NCI-H2081 (cell line): ENCODE measurements at regions not wholly inside any gene's neighbourhood (a gene's known extent, or its start where the extent isn't known, plus 50 kb on each side); places are given as distances from the start of the nearest gene placed in this dataset.
"Not testable (repeated sequence)": the region's sequence is repeated elsewhere in the genome, so short reads cannot be mapped to it uniquely, and the experiment has no call there.

ENCODE experiments used
- DNase-seq, 2 experiments: peaks; one replicate each; lab custom pipeline; 2025; lab: John Stamatoyannopoulos, UW

- no peak for DNase-seq
Observed at GRCh38 chr4:138800421-138800820, 215.2 kb upstream of the NOCT start.

GRCh38 chr4:138798404-138798803 is 217.2 kb upstream of the NOCT start:
- no peak for DNase-seq

- no peak for DNase-seq
Observed at GRCh38 chr4:138797646-138798045, 217.9 kb upstream of the NOCT start.

- DNase-seq = no peak
Observed at GRCh38 chr4:138796761-138797160, 218.8 kb upstream of the NOCT start.

- DNase-seq = no peak
Observed at GRCh38 chr4:138790706-138791340, 224.8 kb upstream of the NOCT start.

- DNase-seq = no peak
Observed at GRCh38 chr4:138789796-138790195, 225.8 kb upstream of the NOCT start.

GRCh38 chr4:138788857-138789256 is 226.7 kb upstream of the NOCT start:
- DNase-seq = no peak

GRCh38 chr4:138788267-138788790 is 227.3 kb upstream of the NOCT start:
- DNase-seq = no peak

GRCh38 chr4:138779761-138780160 is 235.8 kb upstream of the NOCT start:
- DNase-seq = not testable (repeated sequence)

- DNase-seq = no peak
Observed at GRCh38 chr4:138775890-138776289, 239.7 kb upstream of the NOCT start.

GRCh38 chr4:138775489-138775888 is 240.1 kb upstream of the NOCT start:
- DNase-seq = no peak

GRCh38 chr4:138774940-138775339 is 240.6 kb upstream of the NOCT start:
- no peak for DNase-seq

GRCh38 chr4:138774125-138774524 is 241.5 kb upstream of the NOCT start:
- not testable (repeated sequence) for DNase-seq

GRCh38 chr4:138773321-138773720 is 242.3 kb upstream of the NOCT start:
- no peak for DNase-seq

- DNase-seq = no peak
Observed at GRCh38 chr4:138772366-138772765, 243.2 kb upstream of the NOCT start.

GRCh38 chr4:138770818-138771217 is 244.8 kb upstream of the NOCT start:
- DNase-seq = no peak

- no peak for DNase-seq
Observed at GRCh38 chr4:138766332-138766731, 249.2 kb upstream of the NOCT start.

GRCh38 chr4:138765442-138765841 is 250.1 kb upstream of the NOCT start:
- no peak for DNase-seq

GRCh38 chr4:138761638-138762220 is 253.9 kb upstream of the NOCT start:
- no peak for DNase-seq

- no peak for DNase-seq
Observed at GRCh38 chr4:138759554-138759902, 256.1 kb upstream of the NOCT start.

- no peak for DNase-seq
Observed at GRCh38 chr4:138758876-138759553, 256.6 kb upstream of the NOCT start.

- DNase-seq = no peak
Observed at GRCh38 chr4:138758196-138758595, 257.4 kb upstream of the NOCT start.

GRCh38 chr4:138757432-138757831 is 258.1 kb upstream of the NOCT start:
- no peak for DNase-seq
